Fibroblast of lung (primary cell): ENCODE measurements at regions not wholly inside any gene's neighbourhood (a gene's known extent, or its start where the extent isn't known, plus 50 kb on each side); places are given as distances from the start of the nearest gene placed in this dataset.

Source experiments
- DNase-seq, 2 donors: peaks; one replicate each; pipeline versions ENCODE4 v3.0.0 to v3.0.0-alpha.2; 2010; ENCODE audit warnings: low read depth in 2 of 2
- H2AFZ ChIP-seq: 2 replicates; pipeline ENCODE4 v1.5.1; 2012; ENCODE audit warnings: low read length, control low read depth, inconsistent platforms
- H3K27ac ChIP-seq: 2 replicates; pipeline ENCODE4 v1.5.1; 2011; ENCODE audit warnings: low read length, control low read depth; ENCODE audit not compliant: insufficient read depth
- H3K27me3 ChIP-seq: 2 replicates; pipeline ENCODE4 v1.5.1; 2011; ENCODE audit warnings: mild to moderate bottlenecking, low read length; ENCODE audit not compliant: control insufficient read depth, insufficient read depth
- H3K36me3 ChIP-seq: 2 replicates; pipeline ENCODE4 v1.5.1; 2011; ENCODE audit warnings: low read length; ENCODE audit not compliant: control insufficient read depth, insufficient read depth
- H3K4me1 ChIP-seq: 2 replicates; pipeline ENCODE4 v1.5.1; 2011; ENCODE audit warnings: low read length; ENCODE audit not compliant: control insufficient read depth, insufficient read depth; ENCODE audit errors: extremely low read depth
- H3K4me2 ChIP-seq: 2 replicates; pipeline ENCODE4 v1.5.1; 2011; ENCODE audit warnings: low read length, control low read depth; ENCODE audit not compliant: insufficient read depth; ENCODE audit errors: extremely low read depth
- H3K4me3 ChIP-seq, 4 experiments: fragments of 200-600 bp in 1 of 4; sonication (generic) in 1 of 4; replicated peaks in 1 of 4; 2 replicates each; pipeline ENCODE4 v1.5.1; 2011 to 2016; ENCODE audit warnings: low read length in 4 of 4, low read depth in 3 of 4, mild to moderate bottlenecking in 3 of 4, control low read depth in 2 of 4, inconsistent platforms in 1 of 4, mixed read lengths in 1 of 4; ENCODE audit not compliant: insufficient read depth in 1 of 4; ENCODE audit errors: control extremely low read depth in 1 of 4
- H3K79me2 ChIP-seq: 2 replicates; pipeline ENCODE4 v1.5.1; 2012; ENCODE audit warnings: mild to moderate bottlenecking, low read length, inconsistent platforms; ENCODE audit not compliant: control insufficient read depth, insufficient read depth
- H3K9ac ChIP-seq: 2 replicates; pipeline ENCODE4 v1.5.1; 2011; ENCODE audit warnings: mild to moderate bottlenecking, low read length, control low read depth; ENCODE audit not compliant: insufficient read depth
- H3K9me3 ChIP-seq: 2 replicates; pipeline ENCODE4 v1.5.1; 2012; ENCODE audit warnings: low read depth, low read length; ENCODE audit not compliant: control insufficient read depth, insufficient read depth
- H4K20me1 ChIP-seq: 2 replicates; pipeline ENCODE4 v1.5.1; 2011; ENCODE audit warnings: low read length; ENCODE audit not compliant: control insufficient read depth, insufficient read depth; ENCODE audit errors: extremely low read depth
- CTCF ChIP-seq, 2 donors: IDR thresholded peaks in 1 of 2; conservative IDR thresholded peaks in 1 of 2; 1 replicate in 1 of 2; 2 replicates in 1 of 2; pipeline ENCODE4 v1.5.1; 2011 to 2012; ENCODE audit warnings: low read length in 2 of 2, control low read depth in 1 of 2, inconsistent platforms in 1 of 2, low read depth in 1 of 2, mild to moderate bottlenecking in 1 of 2
- EZH2 ChIP-seq: IDR thresholded peaks from 2 replicates; pipeline ENCODE4 v1.5.1; 2012; ENCODE audit warnings: low read length, control low read depth, mild to moderate bottlenecking; ENCODE audit errors: missing control alignments

- TF ChIP-seq CTCF (conservative IDR thresholded peaks at IDR 0.05 in 1 of 2, IDR thresholded peaks at IDR 0.05 in 1 of 2; ENCODE audit: low read depth in 1 of 2, low read length in 2 of 2) (no peak), EZH2 (no peak)
- H3K27me3 ChIP-seq: no peaks in the 10 kb centered on the region
- no peaks in the 10 kb centered on the region for H3K79me2 ChIP-seq
- no peak overlapping the region for H3K9ac ChIP-seq
- H3K9me3 ChIP-seq: no peaks in the 10 kb centered on the region
- no peak overlapping the region for H3K4me2 ChIP-seq
- no peak overlapping the region for H3K27ac ChIP-seq
- no peak overlapping the region for H2AFZ ChIP-seq
- no peak overlapping the region for H3K4me3 ChIP-seq
- DNase-seq: no peak
- no peaks in the 10 kb centered on the region for H3K36me3 ChIP-seq
- no peaks in the 10 kb centered on the region for H3K4me1 ChIP-seq
- no peaks in the 10 kb centered on the region for H4K20me1 ChIP-seq
These were observed 437.5 kb downstream of the HTR1B start for GRCh38 chr6:77025736-77026223.

GRCh38 chr6:77021778-77022177, 441.5 kb downstream of the HTR1B start:
- H3K4me2 ChIP-seq: no peak overlapping the region
- no peak overlapping the region for H3K9ac ChIP-seq
- no peak overlapping the region for H3K4me3 ChIP-seq
- no peak overlapping the region for H2AFZ ChIP-seq
- H3K27ac ChIP-seq: no peak overlapping the region
- TF ChIP-seq CTCF (conservative IDR thresholded peaks at IDR 0.05 in 1 of 2, IDR thresholded peaks at IDR 0.05 in 1 of 2; ENCODE audit: low read depth in 1 of 2, low read length in 2 of 2): no peak
- no peak for TF ChIP-seq EZH2
- no peak for DNase-seq
- H4K20me1 ChIP-seq: no peaks in the 10 kb centered on the region
- no peaks in the 10 kb centered on the region for H3K9me3 ChIP-seq
- H3K36me3 ChIP-seq: no peaks in the 10 kb centered on the region
- no peaks in the 10 kb centered on the region for H3K79me2 ChIP-seq
- no peaks in the 10 kb centered on the region for H3K4me1 ChIP-seq
- no peaks in the 10 kb centered on the region for H3K27me3 ChIP-seq

GRCh38 chr6:77021232-77021631, 442.1 kb downstream of the HTR1B start:
- Histone ChIP-seq H2AFZ (no peak overlapping the region), H3K27me3 (no peaks in the 10 kb centered on the region), H3K36me3 (no peaks in the 10 kb centered on the region), H3K27ac (no peak overlapping the region), H3K79me2 (no peaks in the 10 kb centered on the region), H3K9me3 (no peaks in the 10 kb centered on the region), H3K4me2 (no peak overlapping the region), H4K20me1 (no peaks in the 10 kb centered on the region), H3K4me1 (no peaks in the 10 kb centered on the region), H3K9ac (no peak overlapping the region), H3K4me3 (no peak overlapping the region)
- no peak for DNase-seq
- TF ChIP-seq EZH2: no peak
- no peak for TF ChIP-seq CTCF (conservative IDR thresholded peaks at IDR 0.05 in 1 of 2, IDR thresholded peaks at IDR 0.05 in 1 of 2; ENCODE audit: low read depth in 1 of 2, low read length in 2 of 2)
